ENCODE measurements at regions not wholly inside any gene's neighbourhood (a gene's known extent, or its start where the extent isn't known, plus 50 kb on each side); places are given as distances from the start of the nearest gene placed in this dataset.
"Not testable (repeated sequence)": the region's sequence is repeated elsewhere in the genome, so short reads cannot be mapped to it uniquely, and the experiment has no call there.

DNA sequence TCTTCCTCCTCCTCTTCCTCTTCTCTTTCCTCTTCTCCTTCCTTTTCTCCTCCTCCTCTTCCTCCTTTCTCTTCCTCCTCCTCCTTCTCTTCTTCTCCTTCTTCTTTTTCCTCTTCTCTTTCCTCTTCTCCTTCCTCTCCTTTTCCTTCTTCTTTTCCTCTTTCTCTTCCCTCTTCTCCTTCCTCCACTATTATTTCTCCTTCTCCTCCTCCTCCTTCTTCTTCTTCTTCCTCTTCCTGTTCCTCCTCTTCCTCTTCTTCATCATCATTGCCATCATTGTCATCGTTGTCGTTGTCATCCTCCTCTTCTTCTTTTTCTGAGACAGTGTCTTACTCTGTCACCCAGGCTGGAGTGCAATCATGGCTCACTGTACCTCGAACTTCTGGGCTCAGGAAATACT, 256.3 kb upstream of the SOX4 start:
- no peak overlapping the region for H3K4me3 ChIP-seq
- no peak overlapping the region for H3K27ac ChIP-seq
- intact Hi-C loops (cut with DNase I), result loop anchor here (10.0 kb wide), 1 partner anchor 248 kb away; no protein-coding TSS in a partner anchor
- H3K9me3 ChIP-seq, result no peaks in the 10 kb centered on the region
- no peak for DNase-seq (ENCODE audit: low spot score)
- no peaks in the 10 kb centered on the region for H3K36me3 ChIP-seq
- TF ChIP-seq POLR2AphosphoS5 (IDR thresholded peaks at IDR 0.05) (no peak), POLR2A (IDR thresholded peaks at IDR 0.05) (no peak)
- TF ChIP-seq, protein P1, sequence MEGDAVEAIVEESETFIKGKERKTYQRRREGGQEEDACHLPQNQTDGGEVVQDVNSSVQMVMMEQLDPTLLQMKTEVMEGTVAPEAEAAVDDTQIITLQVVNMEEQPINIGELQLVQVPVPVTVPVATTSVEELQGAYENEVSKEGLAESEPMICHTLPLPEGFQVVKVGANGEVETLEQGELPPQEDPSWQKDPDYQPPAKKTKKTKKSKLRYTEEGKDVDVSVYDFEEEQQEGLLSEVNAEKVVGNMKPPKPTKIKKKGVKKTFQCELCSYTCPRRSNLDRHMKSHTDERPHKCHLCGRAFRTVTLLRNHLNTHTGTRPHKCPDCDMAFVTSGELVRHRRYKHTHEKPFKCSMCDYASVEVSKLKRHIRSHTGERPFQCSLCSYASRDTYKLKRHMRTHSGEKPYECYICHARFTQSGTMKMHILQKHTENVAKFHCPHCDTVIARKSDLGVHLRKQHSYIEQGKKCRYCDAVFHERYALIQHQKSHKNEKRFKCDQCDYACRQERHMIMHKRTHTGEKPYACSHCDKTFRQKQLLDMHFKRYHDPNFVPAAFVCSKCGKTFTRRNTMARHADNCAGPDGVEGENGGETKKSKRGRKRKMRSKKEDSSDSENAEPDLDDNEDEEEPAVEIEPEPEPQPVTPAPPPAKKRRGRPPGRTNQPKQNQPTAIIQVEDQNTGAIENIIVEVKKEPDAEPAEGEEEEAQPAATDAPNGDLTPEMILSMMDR (IDR thresholded peaks at IDR 0.05), result no peak
- H3K27me3 ChIP-seq (replicated peaks; ENCODE audit: insufficient read depth), result no peaks in the 10 kb centered on the region
- 99% methylated on average over 3 of the region's 3 CpGs for WGBS
- H3K4me1 ChIP-seq (replicated peaks), result no peaks in the 10 kb centered on the region

DNA sequence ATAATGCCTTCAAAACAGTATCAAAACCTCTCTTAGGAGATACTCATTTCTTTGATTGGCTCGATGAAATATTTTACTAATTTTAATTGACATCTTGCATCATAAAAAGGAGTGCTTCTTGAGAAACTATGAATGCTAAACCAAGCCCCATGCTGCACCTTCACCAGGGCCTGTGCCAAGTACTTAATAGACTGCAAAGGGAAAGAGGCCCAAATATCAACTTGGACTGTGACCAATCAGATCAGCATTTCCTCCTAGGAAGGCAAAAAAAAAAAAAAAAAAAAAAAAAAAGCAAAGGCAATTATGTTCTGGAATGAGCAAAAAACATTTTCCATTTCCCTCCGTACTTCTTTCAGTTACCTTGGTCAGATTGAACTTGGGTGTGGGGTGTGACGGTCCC, 253.0 kb upstream of the SOX4 start:
- H3K27me3 ChIP-seq (replicated peaks; ENCODE audit: insufficient read depth), result no peaks in the 10 kb centered on the region
- DNase-seq (ENCODE audit: low spot score), result no peak
- intact Hi-C loops (cut with DNase I), result no loop called here
- TF ChIP-seq, protein P1 (IDR thresholded peaks at IDR 0.05), result no peak
- TF ChIP-seq POLR2A (IDR thresholded peaks at IDR 0.05), result no peak
- TF ChIP-seq POLR2AphosphoS5 (IDR thresholded peaks at IDR 0.05), result no peak
- no peaks in the 10 kb centered on the region for H3K36me3 ChIP-seq
- 81% methylated on average over 3 of the region's 3 CpGs for WGBS
- H3K27ac ChIP-seq, result no peak overlapping the region
- no peaks in the 10 kb centered on the region for H3K4me1 ChIP-seq (replicated peaks)
- no peak overlapping the region for H3K4me3 ChIP-seq
- no peaks in the 10 kb centered on the region for H3K9me3 ChIP-seq

DNA sequence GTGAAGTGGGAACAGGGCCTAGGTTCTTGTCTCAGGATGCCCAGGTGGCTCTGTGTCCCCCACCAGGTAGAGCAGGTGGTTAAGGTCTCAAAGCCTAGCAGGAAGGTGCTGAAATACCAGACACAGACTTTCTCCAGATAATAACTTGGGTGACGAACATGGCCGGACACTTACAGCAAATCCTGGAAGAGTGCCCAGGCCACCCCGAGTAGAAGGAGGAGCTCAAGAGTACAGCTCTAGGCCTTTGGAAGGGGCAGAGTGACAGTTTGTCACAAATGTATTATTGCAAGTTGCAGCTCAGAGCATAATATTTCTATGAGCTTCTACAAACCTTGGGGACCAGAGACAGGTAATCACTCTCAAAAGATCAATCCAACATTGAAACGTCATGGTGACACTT, 251.6 kb upstream of the SOX4 start:
- Histone ChIP-seq H3K27me3 (replicated peaks; ENCODE audit: insufficient read depth) (no peaks in the 10 kb centered on the region), H3K4me3 (no peak overlapping the region), H3K9me3 (no peaks in the 10 kb centered on the region), H3K36me3 (no peaks in the 10 kb centered on the region), H3K4me1 (replicated peaks) (no peaks in the 10 kb centered on the region), H3K27ac (no peak overlapping the region)
- WGBS, result 76% methylated on average over 4 of the region's 4 CpGs
- intact Hi-C loops (cut with DNase I), result no loop called here
- DNase-seq (ENCODE audit: low spot score), result no peak
- TF ChIP-seq POLR2A (IDR thresholded peaks at IDR 0.05) (no peak), POLR2AphosphoS5 (IDR thresholded peaks at IDR 0.05) (no peak)
- TF ChIP-seq, protein P1 (IDR thresholded peaks at IDR 0.05), result no peak

DNA sequence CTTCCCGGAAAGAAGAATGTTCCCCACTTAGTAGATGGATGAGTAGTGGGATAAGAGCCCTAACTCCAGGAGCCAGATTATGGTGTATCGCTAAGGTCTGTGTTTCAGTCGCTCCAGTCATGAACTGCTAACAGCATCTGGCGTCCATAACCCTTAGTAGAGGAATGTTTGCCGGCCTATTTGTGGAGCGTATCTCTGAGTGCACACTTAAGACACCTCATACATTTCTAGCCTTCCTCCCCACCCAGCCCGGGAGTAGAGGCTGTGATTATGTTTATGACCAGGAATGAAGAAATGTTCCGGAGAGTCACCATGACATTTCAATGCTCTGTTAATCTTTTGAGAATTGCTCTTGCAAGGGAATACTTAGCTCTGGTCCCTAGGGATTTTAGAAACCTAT, 251.1 kb upstream of the SOX4 start:
- H3K27me3 ChIP-seq (replicated peaks; ENCODE audit: insufficient read depth), result no peaks in the 10 kb centered on the region
- WGBS, result 84% methylated on average over 8 of the region's 8 CpGs
- H3K36me3 ChIP-seq, result no peaks in the 10 kb centered on the region
- no peak overlapping the region for H3K27ac ChIP-seq
- no peak for DNase-seq (ENCODE audit: low spot score)
- no peak overlapping the region for H3K4me3 ChIP-seq
- intact Hi-C loops (cut with DNase I), result no loop called here
- H3K4me1 ChIP-seq (replicated peaks), result no peaks in the 10 kb centered on the region
- H3K9me3 ChIP-seq, result no peaks in the 10 kb centered on the region
- TF ChIP-seq POLR2A (IDR thresholded peaks at IDR 0.05) (no peak), POLR2AphosphoS5 (IDR thresholded peaks at IDR 0.05) (no peak)
- TF ChIP-seq, protein P1 (IDR thresholded peaks at IDR 0.05), result no peak

DNA sequence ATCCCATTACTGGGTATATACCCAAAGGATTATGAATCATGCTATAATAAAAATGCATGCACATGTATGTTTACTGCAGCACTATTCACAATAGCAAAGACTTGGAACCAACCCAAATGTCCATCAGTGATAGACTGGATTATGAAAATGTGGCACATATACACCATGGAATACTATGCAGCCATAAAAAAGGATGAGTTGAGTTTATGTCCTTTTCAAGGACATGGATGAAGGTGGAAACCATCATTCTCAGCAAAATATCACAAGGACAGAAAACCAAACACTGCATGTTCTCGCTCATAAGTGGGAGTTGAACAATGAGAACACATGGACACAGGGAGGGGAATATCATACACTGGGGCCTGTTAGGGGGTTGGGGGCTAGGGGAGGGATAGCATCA, 247.8 kb upstream of the SOX4 start:
- H3K36me3 ChIP-seq; H3K9me3 ChIP-seq; H3K4me3 ChIP-seq; H3K27me3 ChIP-seq (replicated peaks; ENCODE audit: insufficient read depth); intact Hi-C loops (cut with DNase I); H3K4me1 ChIP-seq (replicated peaks); DNase-seq (ENCODE audit: low spot score); H3K27ac ChIP-seq: not testable (repeated sequence)
- 100% methylated on average over 1 of the region's 1 CpG for WGBS
